Loucy (cell line): ENCODE measurements at regions not wholly inside any gene's neighbourhood (a gene's known extent, or its start where the extent isn't known, plus 50 kb on each side); places are given as distances from the start of the nearest gene placed in this dataset.

Experiments
- H2AFZ ChIP-seq: fragments of 200-600 bp; sonication (generic); 2 replicates; pipeline ENCODE4 v1.6.0; 2016; ENCODE audit warnings: antibody characterized with exemption, mild to moderate bottlenecking, low read length, moderate library complexity
- H3F3A ChIP-seq: fragments of 200-600 bp; 2 replicates; pipeline ENCODE4 v1.6.0; 2016; ENCODE audit warnings: antibody characterized with exemption, low read depth, mild to moderate bottlenecking
- H3K27me3 ChIP-seq: fragments of 200-600 bp; sonication (generic); 2 replicates; pipeline ENCODE4 v1.6.1; 2014; ENCODE audit warnings: low read length, mild to moderate bottlenecking; ENCODE audit not compliant: insufficient read depth, poor library complexity, severe bottlenecking
- H3K36me3 ChIP-seq: fragments of 200-600 bp; sonication (generic); 2 replicates; pipeline ENCODE4 v1.6.1; 2016; ENCODE audit warnings: low read length; ENCODE audit not compliant: insufficient read depth
- H3K4me1 ChIP-seq: fragments of 200-600 bp; sonication (generic); 2 replicates; pipeline ENCODE4 v1.5.1; 2014; ENCODE audit warnings: low read length, mild to moderate bottlenecking; ENCODE audit not compliant: insufficient read depth, poor library complexity, severe bottlenecking
- H3K4me2 ChIP-seq: fragments of 200-600 bp; sonication (generic); 2 replicates; pipeline ENCODE4 v1.6.0; 2014; ENCODE audit warnings: antibody characterized with exemption, low read length, low read depth, mild to moderate bottlenecking; ENCODE audit not compliant: poor library complexity, severe bottlenecking
- H3K4me3 ChIP-seq: fragments of 200-600 bp; sonication (generic); 2 replicates; pipeline ENCODE4 v1.5.1; 2014; ENCODE audit warnings: low read length, mild to moderate bottlenecking, mixed read lengths; ENCODE audit not compliant: poor library complexity, severe bottlenecking
- H3K79me2 ChIP-seq: fragments of 200-600 bp; sonication (generic); 2 replicates; pipeline ENCODE4 v1.6.1; 2014; ENCODE audit warnings: low read length; ENCODE audit not compliant: insufficient read depth
- H3K9ac ChIP-seq: fragments of 200-600 bp; sonication (generic); 2 replicates; pipeline ENCODE4 v1.6.0; 2014; ENCODE audit warnings: mild to moderate bottlenecking, low read depth, low read length, moderate library complexity; ENCODE audit not compliant: poor library complexity, severe bottlenecking
- H3K9me2 ChIP-seq: fragments of 200-600 bp; sonication (generic); replicated peaks from 2 replicates; pipeline ENCODE4 v1.6.1; 2016; ENCODE audit warnings: low read depth, low read length, mixed read lengths
- H3K9me3 ChIP-seq: fragments of 200-600 bp; sonication (generic); 2 replicates; pipeline ENCODE4 v1.6.1; 2014; ENCODE audit warnings: mild to moderate bottlenecking, antibody characterized with exemption, low read length, low read depth; ENCODE audit not compliant: insufficient read depth
- H4K20me1 ChIP-seq: fragments of 200-600 bp; sonication (generic); 2 replicates; pipeline ENCODE4 v1.6.0; 2014; ENCODE audit warnings: antibody characterized with exemption, low read length, mild to moderate bottlenecking; ENCODE audit not compliant: insufficient read depth, poor library complexity, severe bottlenecking
- EZH2phosphoT487 ChIP-seq: fragments of 200-600 bp; IDR thresholded peaks from 2 replicates; pipeline ENCODE4 v1.6.1; 2018; ENCODE audit warnings: antibody characterized with exemption, mild to moderate bottlenecking, moderate library complexity, borderline replicate concordance
- TF ChIP-seq, protein P1 (sequence below): fragments of 200-600 bp; sonication (generic); conservative IDR thresholded peaks from 2 replicates; pipeline ENCODE4 v1.5.1; 2014; ENCODE audit warnings: mild to moderate bottlenecking, antibody characterized with exemption, low read length

- H2AFZ ChIP-seq: no peak overlapping the region
- no peaks in the 10 kb centered on the region for H3F3A ChIP-seq
- H3K9me3 ChIP-seq: no peaks in the 10 kb centered on the region
- H4K20me1 ChIP-seq: no peaks in the 10 kb centered on the region
- H3K27me3 ChIP-seq: no peaks in the 10 kb centered on the region
- H3K9ac ChIP-seq: no peak overlapping the region
- no peaks in the 10 kb centered on the region for H3K9me2 ChIP-seq
- H3K4me3 ChIP-seq: no peak overlapping the region
- no peaks in the 10 kb centered on the region for H3K4me1 ChIP-seq
- no peak overlapping the region for H3K4me2 ChIP-seq
- TF ChIP-seq, protein P1, sequence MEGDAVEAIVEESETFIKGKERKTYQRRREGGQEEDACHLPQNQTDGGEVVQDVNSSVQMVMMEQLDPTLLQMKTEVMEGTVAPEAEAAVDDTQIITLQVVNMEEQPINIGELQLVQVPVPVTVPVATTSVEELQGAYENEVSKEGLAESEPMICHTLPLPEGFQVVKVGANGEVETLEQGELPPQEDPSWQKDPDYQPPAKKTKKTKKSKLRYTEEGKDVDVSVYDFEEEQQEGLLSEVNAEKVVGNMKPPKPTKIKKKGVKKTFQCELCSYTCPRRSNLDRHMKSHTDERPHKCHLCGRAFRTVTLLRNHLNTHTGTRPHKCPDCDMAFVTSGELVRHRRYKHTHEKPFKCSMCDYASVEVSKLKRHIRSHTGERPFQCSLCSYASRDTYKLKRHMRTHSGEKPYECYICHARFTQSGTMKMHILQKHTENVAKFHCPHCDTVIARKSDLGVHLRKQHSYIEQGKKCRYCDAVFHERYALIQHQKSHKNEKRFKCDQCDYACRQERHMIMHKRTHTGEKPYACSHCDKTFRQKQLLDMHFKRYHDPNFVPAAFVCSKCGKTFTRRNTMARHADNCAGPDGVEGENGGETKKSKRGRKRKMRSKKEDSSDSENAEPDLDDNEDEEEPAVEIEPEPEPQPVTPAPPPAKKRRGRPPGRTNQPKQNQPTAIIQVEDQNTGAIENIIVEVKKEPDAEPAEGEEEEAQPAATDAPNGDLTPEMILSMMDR: no peak
- TF ChIP-seq EZH2phosphoT487: no peak
- H3K79me2 ChIP-seq: no peaks in the 10 kb centered on the region
- H3K36me3 ChIP-seq: no peaks in the 10 kb centered on the region
Measured at GRCh38 chr12:116490471-116490870, 68.7 kb upstream of the MAP1LC3B2 start.

- Histone ChIP-seq H4K20me1 (no peaks in the 10 kb centered on the region), H3K4me2 (no peak overlapping the region), H3K4me3 (no peak overlapping the region), H3F3A (no peaks in the 10 kb centered on the region), H3K4me1 (no peaks in the 10 kb centered on the region), H2AFZ (no peak overlapping the region), H3K79me2 (no peaks in the 10 kb centered on the region), H3K9me2 (no peaks in the 10 kb centered on the region), H3K9ac (no peak overlapping the region), H3K36me3 (no peaks in the 10 kb centered on the region), H3K27me3 (no peaks in the 10 kb centered on the region), H3K9me3 (no peaks in the 10 kb centered on the region)
- TF ChIP-seq, protein P1: no peak
- TF ChIP-seq EZH2phosphoT487: no peak
Measured at GRCh38 chr12:116492703-116493324, 66.4 kb upstream of the MAP1LC3B2 start.

- no peaks in the 10 kb centered on the region for H3K36me3 ChIP-seq
- no peak overlapping the region for H3K4me2 ChIP-seq
- TF ChIP-seq, protein P1: no peak
- TF ChIP-seq EZH2phosphoT487: no peak
- no peaks in the 10 kb centered on the region for H3F3A ChIP-seq
- no peak overlapping the region for H3K4me3 ChIP-seq
- H3K9me3 ChIP-seq: no peaks in the 10 kb centered on the region
- no peak overlapping the region for H3K9ac ChIP-seq
- no peaks in the 10 kb centered on the region for H3K27me3 ChIP-seq
- H3K79me2 ChIP-seq: no peaks in the 10 kb centered on the region
- no peak overlapping the region for H2AFZ ChIP-seq
- no peaks in the 10 kb centered on the region for H4K20me1 ChIP-seq
- H3K9me2 ChIP-seq: no peaks in the 10 kb centered on the region
- no peaks in the 10 kb centered on the region for H3K4me1 ChIP-seq
Measured at GRCh38 chr12:116495260-116495659, 63.9 kb upstream of the MAP1LC3B2 start.
